ENCODE measurements at regions not wholly inside any gene's neighbourhood (a gene's known extent, or its start where the extent isn't known, plus 50 kb on each side); places are given as distances from the start of the nearest gene placed in this dataset.

DNA sequence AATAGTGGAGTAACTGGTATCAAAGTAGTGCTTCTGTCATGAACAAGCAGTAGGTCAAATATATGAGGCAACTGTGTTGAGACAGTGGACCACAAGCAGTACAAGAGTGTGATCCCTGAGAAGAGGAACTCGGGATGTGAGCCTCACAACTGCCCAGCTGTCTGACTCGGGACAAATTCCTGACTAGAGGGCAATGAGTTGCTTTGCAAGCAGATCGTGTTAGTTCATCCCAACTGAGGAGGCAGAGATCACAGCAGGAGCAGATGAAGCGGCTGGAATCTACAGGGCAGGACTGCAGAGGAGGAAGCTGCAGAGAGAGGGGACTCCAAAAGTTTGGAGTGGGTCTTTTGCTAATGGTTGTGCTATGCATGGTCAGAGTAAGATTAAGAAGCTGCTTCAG lies 741.1 kb downstream of the DIAPH3 start:
- TF ChIP-seq CTCF (conservative IDR thresholded peaks at IDR 0.05; ENCODE audit: low read depth, low read length) (no peak), EZH2phosphoT487 (IDR thresholded peaks at IDR 0.05; ENCODE audit: borderline replicate concordance, low read length) (no peak), EZH2 (IDR thresholded peaks at IDR 0.05; ENCODE audit: low read length, unreplicated experiment) (no peak)
